SU-DHL-6 (cell line): ENCODE measurements at regions not wholly inside any gene's neighbourhood (a gene's known extent, or its start where the extent isn't known, plus 50 kb on each side); places are given as distances from the start of the nearest gene placed in this dataset.

Experiments
- H2AFZ ChIP-seq: fragments of 200-600 bp; sonication (generic); 2 replicates; pipeline ENCODE4 v1.6.1; 2014; ENCODE audit warnings: low read depth, mild to moderate bottlenecking, moderate library complexity, mixed read lengths, antibody characterized with exemption, low read length; ENCODE audit not compliant: severe bottlenecking
- H3F3A ChIP-seq: fragments of 200-600 bp; shearing (Covaris generic); 2 replicates; pipeline ENCODE4 v1.6.0; 2016; ENCODE audit warnings: antibody characterized with exemption, mild to moderate bottlenecking; ENCODE audit not compliant: insufficient read depth
- H3K27ac ChIP-seq: fragments of 200-600 bp; sonication (generic); 2 replicates; pipeline ENCODE4 v1.5.1; 2016; ENCODE audit warnings: low read depth, mild to moderate bottlenecking, low read length, moderate library complexity, mixed read lengths
- H3K27me3 ChIP-seq: fragments of 200-600 bp; sonication (generic), shearing (Covaris generic); 2 replicates; pipeline ENCODE4 v1.6.0; 2014; ENCODE audit warnings: mild to moderate bottlenecking, low read length
- H3K36me3 ChIP-seq: fragments of 200-600 bp; sonication (generic); 2 replicates; pipeline ENCODE4 v1.6.1; 2014; ENCODE audit warnings: mild to moderate bottlenecking, low read length, mixed read lengths
- H3K4me2 ChIP-seq: fragments of 300-600, 200-600 bp; shearing (Covaris generic), sonication (generic); 2 replicates; pipeline ENCODE4 v1.6.0; 2014; ENCODE audit warnings: low read length, low read depth, mild to moderate bottlenecking; ENCODE audit not compliant: poor library complexity, severe bottlenecking
- H3K4me3 ChIP-seq: fragments of 200-600 bp; sonication (generic); 2 replicates; pipeline ENCODE4 v1.5.1; 2014; ENCODE audit warnings: antibody characterized with exemption, low read length, mild to moderate bottlenecking, mixed read lengths; ENCODE audit not compliant: insufficient read depth, poor library complexity, severe bottlenecking
- H3K79me2 ChIP-seq: fragments of 200-600 bp; sonication (generic); 2 replicates; pipeline ENCODE4 v1.6.1; 2014; ENCODE audit warnings: mild to moderate bottlenecking, low read length, moderate library complexity; ENCODE audit not compliant: insufficient read depth
- H3K9ac ChIP-seq: fragments of 200-600 bp; sonication (generic); 2 replicates; pipeline ENCODE4 v1.7.0; 2014; ENCODE audit warnings: mild to moderate bottlenecking, low read length
- H3K9me2 ChIP-seq: fragments of 200-600 bp; sonication (generic); replicated peaks from 2 replicates; pipeline ENCODE4 v1.6.1; 2014; ENCODE audit warnings: low read length; ENCODE audit not compliant: insufficient read depth
- H3K9me3 ChIP-seq: fragments of 200-600 bp; sonication (generic); 2 replicates; pipeline ENCODE4 v1.6.1; 2014; ENCODE audit warnings: low read length, mixed read lengths; ENCODE audit not compliant: insufficient read depth
- H4K20me1 ChIP-seq: fragments of 200-600 bp; sonication (generic); 2 replicates; pipeline ENCODE4 v1.6.1; 2014; ENCODE audit warnings: low read depth, mild to moderate bottlenecking, antibody characterized with exemption, low read length, moderate library complexity, mixed read lengths
- CTCF ChIP-seq: fragments of 200-600 bp; sonication (generic); IDR thresholded peaks from one replicate; pipeline ENCODE4 v1.5.1; 2017; ENCODE audit warnings: antibody characterized with exemption, mild to moderate bottlenecking, low read length, moderate library complexity; ENCODE audit not compliant: insufficient read depth, poor library complexity, severe bottlenecking
- EZH2phosphoT487 ChIP-seq: fragments of 200-600 bp; sonication (generic), shearing (Covaris generic); conservative IDR thresholded peaks from 2 replicates; pipeline ENCODE4 v1.6.1; 2018; ENCODE audit warnings: mild to moderate bottlenecking, antibody characterized with exemption, low read length, moderate library complexity, mixed read lengths

- no peak overlapping the region for H3K4me2 ChIP-seq
- no peaks in the 10 kb centered on the region for H3K9me3 ChIP-seq
- H2AFZ ChIP-seq: no peak overlapping the region
- no peak overlapping the region for H3K27ac ChIP-seq
- H4K20me1 ChIP-seq: no peaks in the 10 kb centered on the region
- no peak overlapping the region for H3K4me3 ChIP-seq
- H3K79me2 ChIP-seq: no peaks in the 10 kb centered on the region
- no peaks in the 10 kb centered on the region for H3K9me2 ChIP-seq
- no peak overlapping the region for H3K9ac ChIP-seq
- no peaks in the 10 kb centered on the region for H3F3A ChIP-seq
- no peaks in the 10 kb centered on the region for H3K27me3 ChIP-seq
- H3K36me3 ChIP-seq: no peaks in the 10 kb centered on the region
- no peak for TF ChIP-seq EZH2phosphoT487
- TF ChIP-seq CTCF: no peak
Measured at GRCh38 chr16:51697454-51697853, 546.4 kb upstream of the SALL1 start.

- H3K27me3 ChIP-seq: no peaks in the 10 kb centered on the region
- H3F3A ChIP-seq: no peaks in the 10 kb centered on the region
- H3K9me2 ChIP-seq: no peaks in the 10 kb centered on the region
- H3K27ac ChIP-seq: no peak overlapping the region
- TF ChIP-seq CTCF (no peak), EZH2phosphoT487 (no peak)
- H3K4me2 ChIP-seq: no peak overlapping the region
- H3K4me3 ChIP-seq: no peak overlapping the region
- no peaks in the 10 kb centered on the region for H3K36me3 ChIP-seq
- H3K79me2 ChIP-seq: no peaks in the 10 kb centered on the region
- H3K9me3 ChIP-seq: no peaks in the 10 kb centered on the region
- H2AFZ ChIP-seq: no peak overlapping the region
- H4K20me1 ChIP-seq: no peaks in the 10 kb centered on the region
- H3K9ac ChIP-seq: no peak overlapping the region
Measured at GRCh38 chr16:51696376-51696775, 545.3 kb upstream of the SALL1 start.

- TF ChIP-seq CTCF (no peak), EZH2phosphoT487 (no peak)
- H3K27ac ChIP-seq: no peak overlapping the region
- no peak overlapping the region for H3K4me2 ChIP-seq
- H3K9ac ChIP-seq: no peak overlapping the region
- H4K20me1 ChIP-seq: no peaks in the 10 kb centered on the region
- H2AFZ ChIP-seq: no peak overlapping the region
- H3F3A ChIP-seq: no peaks in the 10 kb centered on the region
- H3K9me3 ChIP-seq: no peaks in the 10 kb centered on the region
- H3K4me3 ChIP-seq: no peak overlapping the region
- H3K9me2 ChIP-seq: no peaks in the 10 kb centered on the region
- H3K27me3 ChIP-seq: no peaks in the 10 kb centered on the region
- no peaks in the 10 kb centered on the region for H3K36me3 ChIP-seq
- H3K79me2 ChIP-seq: no peaks in the 10 kb centered on the region
Measured at GRCh38 chr16:51691109-51691508, 540.0 kb upstream of the SALL1 start.

GRCh38 chr16:51685498-51685897 lies 534.4 kb upstream of the SALL1 start:
- H3K9ac ChIP-seq: no peak overlapping the region
- no peak overlapping the region for H2AFZ ChIP-seq
- H3K9me2 ChIP-seq: no peaks in the 10 kb centered on the region
- no peak for TF ChIP-seq CTCF
- TF ChIP-seq EZH2phosphoT487: no peak
- H3K36me3 ChIP-seq: no peaks in the 10 kb centered on the region
- no peak overlapping the region for H3K27ac ChIP-seq
- no peaks in the 10 kb centered on the region for H3K79me2 ChIP-seq
- no peak overlapping the region for H3K4me3 ChIP-seq
- H4K20me1 ChIP-seq: no peaks in the 10 kb centered on the region
- H3F3A ChIP-seq: no peaks in the 10 kb centered on the region
- H3K27me3 ChIP-seq: no peaks in the 10 kb centered on the region
- H3K9me3 ChIP-seq: no peaks in the 10 kb centered on the region
- H3K4me2 ChIP-seq: no peak overlapping the region
